Stimulated activated CD8-positive, alpha-beta memory T cell treated with anti-CD3 and anti-CD28 coated beads, Interleukin-4, amount 100 ng/mL, for 48 hours (primary cell): ENCODE measurements at regions not wholly inside any gene's neighbourhood (a gene's known extent, or its start where the extent isn't known, plus 50 kb on each side); places are given as distances from the start of the nearest gene placed in this dataset.
"Not testable (repeated sequence)": the region's sequence is repeated elsewhere in the genome, so short reads cannot be mapped to it uniquely, and the experiment has no call there.

ENCODE experiments used
- DNase-seq: peaks from one replicate; pipeline ENCODE4 v3.0.0-alpha.2; 2020

DNA sequence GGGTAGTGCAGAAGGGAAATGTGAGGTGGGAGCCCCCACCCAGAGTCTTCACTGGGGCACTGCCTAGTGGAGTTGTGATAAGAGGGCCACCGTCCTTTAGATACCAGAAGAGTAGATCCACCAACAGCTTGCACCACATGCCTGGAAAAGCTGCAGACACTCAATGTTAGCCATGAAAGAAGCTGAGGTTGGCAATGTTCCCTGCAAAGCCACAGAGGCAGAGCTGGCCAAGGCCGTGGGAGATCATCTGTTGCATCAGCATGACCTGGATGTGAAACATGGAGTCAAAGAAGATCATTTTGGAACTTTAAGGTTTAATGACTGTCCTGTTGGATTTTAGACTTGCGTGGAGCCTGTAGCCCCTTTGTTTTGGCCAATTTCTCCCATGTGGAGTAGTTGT is 468.4 kb upstream of the FOXG1 start:
- DNase-seq = no peak

DNA sequence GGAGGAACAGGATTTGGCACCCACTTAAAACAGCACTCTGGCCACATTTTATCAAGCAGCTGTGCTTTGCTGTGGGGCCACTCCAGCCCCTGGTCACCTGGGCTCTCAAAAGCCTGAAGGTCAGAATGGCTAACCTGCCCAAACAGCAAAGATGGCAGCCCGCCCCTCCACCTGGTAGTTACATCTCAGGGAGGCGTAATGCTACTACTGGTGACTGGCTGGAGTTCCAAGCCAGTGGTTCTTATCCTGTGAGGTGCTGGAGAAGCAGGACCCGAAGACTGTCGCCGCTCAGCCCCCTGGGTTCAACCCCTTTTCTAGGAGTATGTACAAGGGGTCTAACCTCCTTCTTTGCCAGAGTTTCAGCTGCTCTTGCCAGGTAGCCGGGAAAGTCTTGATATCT is 467.4 kb upstream of the FOXG1 start:
- DNase-seq = no peak

GRCh38 chr14:28300356-28300755 is 466.2 kb upstream of the FOXG1 start:
- DNase-seq = no peak

DNA sequence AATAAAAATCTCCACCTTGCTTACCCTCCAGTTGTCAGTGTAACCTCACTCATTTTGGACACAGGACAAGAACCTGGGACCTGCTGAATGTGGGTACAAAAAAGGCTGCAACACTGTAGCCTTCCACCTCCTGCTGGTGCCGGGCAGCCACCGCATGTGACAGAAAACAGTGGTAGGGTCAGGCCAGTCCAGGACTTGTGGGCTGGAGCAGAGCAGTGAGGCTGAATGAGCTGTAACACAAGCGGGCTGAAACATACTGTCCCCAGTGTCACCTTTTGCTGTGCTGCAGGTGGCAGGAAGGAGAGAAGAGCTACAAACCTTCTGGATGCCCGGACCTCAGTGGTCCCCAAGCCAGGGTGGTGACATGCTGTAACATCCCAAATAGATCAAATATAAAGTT is 465.4 kb upstream of the FOXG1 start:
- DNase-seq = no peak

GRCh38 chr14:28303248-28303647 is 463.3 kb upstream of the FOXG1 start:
- DNase-seq = no peak

DNA sequence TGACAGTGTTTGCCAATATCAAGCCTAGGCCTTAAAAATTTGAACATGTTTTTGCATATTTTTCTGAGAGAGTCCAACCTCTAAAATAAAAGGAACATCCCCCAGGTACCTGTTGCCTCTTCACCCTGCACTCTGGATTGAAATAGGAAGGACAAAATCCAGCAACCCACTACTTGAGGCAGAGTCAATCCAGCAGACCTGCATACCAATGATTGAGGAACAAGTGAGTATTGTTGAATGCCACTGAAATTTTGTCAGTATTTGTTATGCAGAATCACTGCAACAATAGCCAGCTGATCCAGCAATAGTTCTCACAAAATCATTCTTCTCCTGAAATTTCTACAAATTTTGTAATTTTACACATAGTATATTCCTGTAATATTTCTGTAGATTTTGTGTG is 460.6 kb upstream of the FOXG1 start:
- DNase-seq = no peak

DNA sequence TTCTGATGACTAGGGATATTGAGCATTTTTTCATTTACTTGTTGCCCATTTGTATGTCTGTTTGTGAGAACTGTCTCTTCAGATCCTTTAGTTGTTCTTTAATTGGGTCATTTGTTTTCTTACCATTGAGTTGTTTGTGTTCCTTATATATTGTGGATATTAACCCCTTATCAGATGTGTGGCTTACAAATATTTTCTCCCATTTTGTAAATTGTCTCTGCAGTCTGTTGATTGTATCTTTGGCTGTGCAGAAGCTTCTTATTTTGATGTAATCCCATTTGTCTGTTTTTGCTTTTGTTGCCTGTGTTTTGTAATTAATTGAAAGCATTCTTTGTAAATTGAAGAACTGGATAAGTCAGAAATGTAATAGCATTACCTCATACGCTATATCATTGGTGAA is 459.1 kb upstream of the FOXG1 start:
- DNase-seq = no peak

DNA sequence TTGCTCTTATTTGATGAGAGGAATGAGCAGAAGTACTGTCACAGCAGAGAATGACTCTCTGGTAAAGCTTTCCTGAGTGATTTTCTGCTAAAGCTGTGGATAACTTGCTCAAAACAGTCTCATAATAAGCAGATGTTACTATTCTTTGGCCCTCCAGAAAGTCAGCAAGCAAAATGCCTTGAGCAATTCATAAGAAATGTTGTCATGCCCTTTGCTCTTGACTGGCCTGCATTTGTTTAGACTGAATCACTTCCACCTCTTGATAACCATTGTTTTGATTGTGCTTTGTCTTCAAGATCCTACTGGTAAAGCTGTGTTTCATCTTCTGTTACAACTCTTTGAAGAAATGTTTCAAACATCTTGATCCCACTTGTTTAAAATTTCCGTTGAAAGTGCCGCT is 457.9 kb upstream of the FOXG1 start:
- no peak for DNase-seq

GRCh38 chr14:28317890-28318675 is 448.5 kb upstream of the FOXG1 start:
- DNase-seq = not testable (repeated sequence)

DNA sequence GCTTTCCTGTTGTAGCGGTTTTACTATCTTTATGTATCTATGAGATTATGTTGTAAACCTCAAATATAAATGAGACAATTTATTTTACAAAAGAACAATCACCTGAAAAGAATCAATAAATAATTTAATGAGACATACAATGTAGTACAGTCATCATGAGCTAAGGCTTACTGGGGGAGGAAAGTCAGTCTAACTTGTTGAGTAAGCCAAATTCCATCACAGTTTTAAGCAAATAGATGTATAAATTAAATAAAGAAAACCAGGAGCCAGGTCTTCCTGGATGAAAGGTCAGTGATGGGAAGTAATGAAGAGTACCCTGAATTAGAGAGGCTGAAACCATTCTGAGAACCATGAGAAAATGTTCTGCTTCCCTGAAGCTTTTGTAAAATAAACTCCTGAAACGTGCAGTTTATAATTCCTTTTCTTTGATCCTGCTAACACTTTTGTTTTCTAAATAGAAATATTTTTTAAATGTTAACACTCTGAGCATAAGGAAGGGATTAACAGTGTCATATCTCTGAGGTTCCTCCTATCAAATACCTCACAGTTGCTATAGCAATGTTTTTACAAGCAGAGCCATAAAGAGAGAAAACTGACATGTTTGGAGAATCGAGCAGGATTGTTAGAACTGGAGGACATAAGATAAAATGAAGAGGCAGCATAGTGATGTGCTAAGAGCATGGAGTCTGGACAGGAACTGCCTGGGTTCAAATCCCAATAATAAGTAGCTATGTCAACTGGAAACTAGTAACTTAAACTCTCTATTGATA is 444.9 kb upstream of the FOXG1 start:
- no peak for DNase-seq

- no peak for DNase-seq
These were observed 443.2 kb upstream of the FOXG1 start for GRCh38 chr14:28323366-28323765.

DNA sequence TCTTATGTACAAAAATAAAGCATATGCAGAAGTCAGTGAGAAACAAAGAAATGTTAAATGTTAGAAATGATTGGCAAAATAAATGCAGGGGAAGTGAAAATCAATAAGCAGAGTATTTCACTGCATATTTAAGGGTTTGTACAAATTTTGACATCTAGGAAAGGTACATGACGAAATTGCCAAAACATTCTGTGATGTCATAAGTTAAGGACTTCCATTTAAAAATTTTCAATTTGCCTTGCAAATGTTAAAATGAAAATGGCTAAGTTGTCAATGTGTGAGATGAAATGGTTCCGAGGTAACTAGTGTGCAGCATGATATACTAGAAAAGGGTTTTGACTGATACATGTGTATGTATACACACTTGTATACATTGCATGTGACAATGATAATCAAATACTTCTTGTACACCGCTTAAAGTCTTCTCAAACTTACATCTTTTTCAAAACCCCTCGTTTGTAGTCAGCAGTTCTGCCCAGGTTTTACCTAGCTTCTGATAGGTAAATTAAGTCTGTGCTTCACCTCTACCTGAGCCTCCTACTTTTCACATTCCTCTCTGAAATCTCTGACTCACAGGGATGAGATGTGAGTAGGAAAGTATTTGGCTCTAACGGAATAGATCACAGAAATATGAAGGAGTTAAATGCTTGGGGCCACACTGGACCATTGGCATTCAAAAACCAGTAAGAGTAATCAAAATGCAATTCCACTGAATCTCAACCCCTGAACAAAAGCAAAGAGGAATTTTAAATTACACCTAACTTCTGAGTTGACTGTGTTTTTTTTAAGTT is 442.4 kb upstream of the FOXG1 start:
- no peak for DNase-seq

- no peak for DNase-seq
These were observed 425.8 kb upstream of the FOXG1 start for GRCh38 chr14:28340816-28341215.

- no peak for DNase-seq
These were observed 422.2 kb upstream of the FOXG1 start for GRCh38 chr14:28344381-28344780.

- no peak for DNase-seq
These were observed 417.8 kb upstream of the FOXG1 start for GRCh38 chr14:28348797-28349196.

DNA sequence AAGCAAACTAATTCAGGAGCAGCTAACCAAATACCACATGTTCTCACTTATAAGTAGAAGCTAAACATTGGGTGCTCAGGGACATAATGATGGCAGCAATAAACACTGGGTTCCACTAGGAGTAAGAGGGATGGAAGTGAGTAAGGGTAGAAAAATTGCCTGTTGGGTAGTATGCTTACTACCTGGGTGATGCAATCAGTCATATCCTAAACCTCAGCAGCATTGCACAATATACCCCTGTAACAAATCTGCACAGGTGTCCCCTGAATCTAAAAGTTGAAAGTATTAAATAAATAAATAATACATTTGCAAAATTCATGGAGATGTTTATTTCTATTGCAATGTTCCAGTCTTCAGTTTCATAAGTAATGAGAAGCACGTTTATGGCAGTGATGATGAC is 409.8 kb upstream of the FOXG1 start:
- DNase-seq = no peak

DNA sequence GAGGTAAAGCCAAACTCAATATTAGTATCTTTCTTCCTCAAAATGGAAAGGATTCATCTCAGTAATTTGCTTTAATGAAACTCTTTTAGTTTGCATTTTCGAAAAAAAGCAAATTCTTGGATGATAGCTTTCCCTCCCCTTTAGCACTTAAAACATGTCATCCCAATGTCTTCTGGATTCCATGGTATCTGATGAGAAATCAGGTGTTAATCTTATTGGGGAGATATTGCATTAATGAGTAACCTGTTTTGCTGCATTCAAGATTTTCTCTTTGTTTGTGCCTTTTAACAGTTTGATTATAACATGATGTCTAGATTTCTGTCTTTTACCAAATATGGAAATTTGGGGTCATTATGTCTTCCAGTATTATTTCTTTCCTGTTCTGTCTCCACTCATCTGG is 405.1 kb upstream of the FOXG1 start:
- DNase-seq = no peak

- DNase-seq = no peak
These were observed 401.1 kb upstream of the FOXG1 start for GRCh38 chr14:28365510-28365909.

- DNase-seq = no peak
These were observed 392.9 kb upstream of the FOXG1 start for GRCh38 chr14:28373721-28374120.

DNA sequence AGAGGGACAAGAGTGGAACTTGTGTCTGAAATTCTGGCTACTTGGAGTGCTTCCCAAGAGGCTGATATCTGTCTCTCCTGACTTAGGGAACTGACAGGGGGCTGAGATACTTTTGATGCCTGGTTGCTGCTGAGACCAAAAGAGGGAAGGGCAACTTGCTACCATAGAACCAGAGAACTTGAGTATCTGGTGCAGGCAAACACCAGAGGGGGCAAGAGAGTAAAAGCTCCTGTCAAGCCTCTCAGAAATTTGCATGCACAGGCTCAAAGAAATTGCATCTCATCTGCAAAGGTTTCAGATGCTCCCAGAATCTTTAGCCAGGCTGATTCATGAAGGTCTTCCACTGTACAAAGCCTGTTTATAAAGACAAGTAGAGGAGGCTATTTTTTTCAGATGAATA is 391.3 kb upstream of the FOXG1 start:
- no peak for DNase-seq

DNA sequence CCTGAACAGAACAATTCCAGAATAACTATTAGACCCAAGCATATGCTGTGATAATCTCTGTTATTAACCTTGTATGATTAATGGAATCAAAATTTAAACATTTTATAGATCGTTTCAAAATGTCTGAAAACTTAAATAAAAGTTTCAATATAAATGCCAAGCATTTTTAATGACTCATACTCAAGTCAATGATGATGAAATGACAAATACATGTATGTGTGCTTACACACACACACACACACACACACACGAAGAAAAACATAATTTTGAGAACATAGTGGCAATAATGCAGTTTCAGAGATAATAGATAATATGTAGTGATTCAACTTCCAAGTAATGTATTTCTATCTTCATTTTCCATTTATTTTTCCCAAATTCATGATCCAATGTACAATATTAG is 384.9 kb upstream of the FOXG1 start:
- DNase-seq = no peak

- no peak for DNase-seq
These were observed 384.0 kb upstream of the FOXG1 start for GRCh38 chr14:28382444-28383190.

GRCh38 chr14:28398506-28398905 is 368.1 kb upstream of the FOXG1 start:
- no peak for DNase-seq
